ENCODE measurements at regions not wholly inside any gene's neighbourhood (a gene's known extent, or its start where the extent isn't known, plus 50 kb on each side); places are given as distances from the start of the nearest gene placed in this dataset.

DNA sequence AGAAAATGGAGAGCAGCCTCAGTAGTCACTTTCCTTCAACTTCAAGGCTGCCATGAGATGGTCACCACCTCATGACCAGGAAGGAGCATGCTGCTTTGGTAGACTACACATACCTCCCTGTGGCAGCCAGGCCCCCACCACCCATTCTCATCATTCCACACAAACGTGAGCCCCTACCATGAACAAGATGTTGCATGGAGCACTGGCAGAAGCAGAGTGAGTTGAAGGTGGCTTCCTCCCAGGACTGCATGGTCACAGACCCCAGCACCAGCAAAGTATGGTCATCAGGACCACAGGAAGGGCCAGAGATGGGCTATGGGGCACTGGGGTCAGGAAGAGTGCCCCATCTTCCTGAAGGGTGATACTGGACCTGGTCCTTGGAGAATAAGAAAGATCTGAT is 65.5 kb upstream of the FOXE1 start:
- Histone ChIP-seq H3K27me3 (replicated peaks; ENCODE audit: insufficient read depth) (peaks cover 5% of the 10 kb centered on the region), H3K4me3 (no peak overlapping the region), H3K36me3 (no peaks in the 10 kb centered on the region), H3K9me3 (no peaks in the 10 kb centered on the region), H3K27ac (no peak overlapping the region), H3K4me1 (replicated peaks) (no peaks in the 10 kb centered on the region)
- 87% methylated on average over 1 of the region's 1 CpG for WGBS
- no peak for DNase-seq (ENCODE audit: low spot score)
- TF ChIP-seq, protein P1, sequence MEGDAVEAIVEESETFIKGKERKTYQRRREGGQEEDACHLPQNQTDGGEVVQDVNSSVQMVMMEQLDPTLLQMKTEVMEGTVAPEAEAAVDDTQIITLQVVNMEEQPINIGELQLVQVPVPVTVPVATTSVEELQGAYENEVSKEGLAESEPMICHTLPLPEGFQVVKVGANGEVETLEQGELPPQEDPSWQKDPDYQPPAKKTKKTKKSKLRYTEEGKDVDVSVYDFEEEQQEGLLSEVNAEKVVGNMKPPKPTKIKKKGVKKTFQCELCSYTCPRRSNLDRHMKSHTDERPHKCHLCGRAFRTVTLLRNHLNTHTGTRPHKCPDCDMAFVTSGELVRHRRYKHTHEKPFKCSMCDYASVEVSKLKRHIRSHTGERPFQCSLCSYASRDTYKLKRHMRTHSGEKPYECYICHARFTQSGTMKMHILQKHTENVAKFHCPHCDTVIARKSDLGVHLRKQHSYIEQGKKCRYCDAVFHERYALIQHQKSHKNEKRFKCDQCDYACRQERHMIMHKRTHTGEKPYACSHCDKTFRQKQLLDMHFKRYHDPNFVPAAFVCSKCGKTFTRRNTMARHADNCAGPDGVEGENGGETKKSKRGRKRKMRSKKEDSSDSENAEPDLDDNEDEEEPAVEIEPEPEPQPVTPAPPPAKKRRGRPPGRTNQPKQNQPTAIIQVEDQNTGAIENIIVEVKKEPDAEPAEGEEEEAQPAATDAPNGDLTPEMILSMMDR (IDR thresholded peaks at IDR 0.05): no peak
- TF ChIP-seq POLR2AphosphoS5 (IDR thresholded peaks at IDR 0.05) (no peak), POLR2A (IDR thresholded peaks at IDR 0.05) (no peak)
- intact Hi-C loops (cut with DNase I): no loop called here

DNA sequence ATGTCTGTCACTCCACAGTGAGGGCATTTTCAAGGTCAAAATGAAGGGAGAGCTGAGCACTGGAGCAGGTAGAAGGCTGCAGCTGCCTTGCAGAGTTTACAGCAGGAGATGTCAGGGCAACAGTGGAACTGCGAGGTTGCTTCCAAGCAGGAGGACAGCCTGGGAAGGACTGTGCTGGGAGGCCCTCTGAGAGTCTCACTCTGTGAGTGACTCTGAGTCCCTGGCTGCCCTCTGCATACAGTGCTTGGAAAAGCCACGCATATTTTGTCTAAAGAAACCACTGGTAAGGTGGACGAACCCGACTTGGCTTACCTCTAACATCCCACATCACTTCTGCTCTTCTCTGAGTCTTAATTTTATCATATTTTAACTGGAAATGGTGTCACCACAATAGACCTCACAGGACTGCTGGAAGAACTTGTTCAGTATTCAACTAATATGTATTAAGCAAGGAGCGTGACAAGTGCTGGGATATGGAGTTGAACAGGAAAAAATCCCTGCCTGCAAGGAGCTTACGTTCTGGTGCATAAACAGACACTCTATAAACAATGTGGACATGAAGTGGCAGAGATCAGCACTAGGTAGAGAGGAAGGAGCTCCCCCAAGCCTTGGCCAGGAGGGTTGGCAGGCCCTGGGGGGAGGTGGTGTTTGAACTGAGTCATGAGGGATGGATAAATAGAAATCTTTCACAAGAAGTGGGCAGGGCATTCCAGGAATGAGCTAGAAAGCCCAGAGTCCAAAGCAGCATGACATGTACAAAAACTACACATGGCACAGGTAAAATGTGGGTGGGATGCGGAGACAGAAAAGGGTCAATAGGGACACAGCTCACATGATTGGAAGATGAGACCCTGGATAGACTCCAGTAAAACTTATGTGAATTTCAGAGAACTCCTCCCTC is 64.0 kb upstream of the FOXE1 start:
- 78% methylated on average over 7 of the region's 7 CpGs for WGBS
- Histone ChIP-seq H3K9me3 (no peaks in the 10 kb centered on the region), H3K27ac (no peak overlapping the region), H3K4me3 (no peak overlapping the region), H3K36me3 (no peaks in the 10 kb centered on the region), H3K27me3 (replicated peaks; ENCODE audit: insufficient read depth) (peaks cover 1% of the 10 kb centered on the region), H3K4me1 (replicated peaks) (no peaks in the 10 kb centered on the region)
- DNase-seq (ENCODE audit: low spot score): no peak
- no peak for TF ChIP-seq POLR2A (IDR thresholded peaks at IDR 0.05)
- TF ChIP-seq, protein P1 (IDR thresholded peaks at IDR 0.05): no peak
- TF ChIP-seq POLR2AphosphoS5 (IDR thresholded peaks at IDR 0.05): no peak
- intact Hi-C loops (cut with DNase I): no loop called here

DNA sequence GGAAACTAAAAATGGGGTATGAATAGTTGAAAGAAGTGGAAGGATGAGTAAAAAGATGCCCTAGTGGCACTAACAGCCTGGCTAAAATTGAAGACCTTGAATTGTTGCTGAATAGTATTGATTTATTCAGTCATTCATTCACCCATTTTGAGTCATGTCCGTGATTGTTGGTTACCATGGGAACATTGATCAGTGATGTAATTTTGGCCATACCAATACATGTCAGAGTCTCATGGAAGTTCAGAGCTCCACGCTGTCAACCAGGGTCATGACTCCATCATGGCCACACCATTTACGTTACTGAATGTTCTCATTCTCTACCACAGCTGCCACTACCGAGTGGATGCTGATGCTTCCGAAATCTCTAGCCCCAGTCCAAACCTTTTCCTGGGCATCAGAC is 62.5 kb upstream of the FOXE1 start:
- TF ChIP-seq POLR2AphosphoS5 (IDR thresholded peaks at IDR 0.05): no peak
- TF ChIP-seq, protein P1 (IDR thresholded peaks at IDR 0.05): no peak
- no peak for TF ChIP-seq POLR2A (IDR thresholded peaks at IDR 0.05)
- H3K4me1 ChIP-seq (replicated peaks): no peaks in the 10 kb centered on the region

DNA sequence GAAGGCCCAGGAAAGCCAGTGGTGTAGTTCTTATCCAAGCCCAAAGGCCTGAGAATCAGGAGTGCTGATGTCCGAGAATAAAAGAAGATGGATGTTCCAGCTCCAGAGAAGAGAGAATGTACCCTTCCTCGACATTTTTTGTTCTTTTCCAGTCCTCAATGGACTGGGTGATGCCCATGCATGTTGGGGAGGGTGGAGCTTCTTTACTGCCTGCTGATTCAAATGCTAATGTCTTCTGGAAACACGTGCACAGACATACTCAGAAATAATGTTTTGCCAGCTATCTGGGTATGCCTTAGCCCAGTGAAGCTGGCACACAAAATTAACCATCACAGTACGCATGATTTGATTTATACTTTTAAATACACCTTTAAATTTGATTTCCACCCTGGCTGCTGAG is 61.5 kb upstream of the FOXE1 start:
- Histone ChIP-seq H3K4me1 (replicated peaks) (no peaks in the 10 kb centered on the region), H3K27ac (no peak overlapping the region), H3K4me3 (no peak overlapping the region), H3K36me3 (no peaks in the 10 kb centered on the region), H3K9me3 (no peaks in the 10 kb centered on the region), H3K27me3 (replicated peaks; ENCODE audit: insufficient read depth) (no peaks in the 10 kb centered on the region)
- TF ChIP-seq, protein P1 (IDR thresholded peaks at IDR 0.05): no peak
- TF ChIP-seq POLR2A (IDR thresholded peaks at IDR 0.05): no peak
- TF ChIP-seq POLR2AphosphoS5 (IDR thresholded peaks at IDR 0.05): no peak
- DNase-seq (ENCODE audit: low spot score): no peak
- WGBS: 55% methylated on average over 4 of the region's 4 CpGs
- intact Hi-C loops (cut with DNase I): no loop called here

More for the DNA sequence above, 62.5 kb upstream of the FOXE1 start:
- Histone ChIP-seq H3K27me3 (replicated peaks; ENCODE audit: insufficient read depth) (no peaks in the 10 kb centered on the region), H3K36me3 (no peaks in the 10 kb centered on the region), H3K9me3 (no peaks in the 10 kb centered on the region), H3K4me3 (no peak overlapping the region), H3K27ac (no peak overlapping the region)
- WGBS: 92% methylated on average over 5 of the region's 5 CpGs
- no peak for DNase-seq (ENCODE audit: low spot score)
- intact Hi-C loops (cut with DNase I): no loop called here

DNA sequence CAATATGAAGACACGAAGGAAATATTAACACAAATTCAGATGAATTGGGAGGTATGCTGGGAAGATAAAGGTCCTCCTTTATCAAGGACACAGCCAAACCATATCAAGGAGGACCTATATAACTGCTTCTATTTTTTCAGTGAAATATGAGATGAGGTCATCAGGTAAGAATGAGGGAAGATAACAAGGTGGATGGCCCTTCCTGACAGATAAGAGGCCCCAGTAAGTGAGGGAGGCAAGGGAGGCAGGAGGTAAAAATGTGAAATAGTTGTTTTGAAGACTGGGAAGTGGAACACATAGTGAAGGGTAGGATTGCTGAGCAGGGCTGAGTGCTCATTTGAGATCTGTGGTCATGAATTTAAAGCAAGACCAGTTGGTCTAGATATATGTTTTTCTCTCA is 60.0 kb upstream of the FOXE1 start:
- H3K4me1 ChIP-seq (replicated peaks): no peaks in the 10 kb centered on the region
- no peak for DNase-seq (ENCODE audit: low spot score)
- intact Hi-C loops (cut with DNase I): no loop called here
- H3K27me3 ChIP-seq (replicated peaks; ENCODE audit: insufficient read depth): no peaks in the 10 kb centered on the region
- no peak overlapping the region for H3K4me3 ChIP-seq
- H3K36me3 ChIP-seq: no peaks in the 10 kb centered on the region
- TF ChIP-seq, protein P1 (IDR thresholded peaks at IDR 0.05): no peak
- TF ChIP-seq POLR2AphosphoS5 (IDR thresholded peaks at IDR 0.05): no peak
- no peak for TF ChIP-seq POLR2A (IDR thresholded peaks at IDR 0.05)
- WGBS: 90% methylated on average over 1 of the region's 1 CpG
- no peaks in the 10 kb centered on the region for H3K9me3 ChIP-seq
- H3K27ac ChIP-seq: no peak overlapping the region

Measured in prostate gland (tissue), 2 donors.